Erythroblast (primary cell): ENCODE measurements at regions not wholly inside any gene's neighbourhood (a gene's known extent, or its start where the extent isn't known, plus 50 kb on each side); places are given as distances from the start of the nearest gene placed in this dataset.

Experiments used
- GATA1 ChIP-seq: IDR thresholded peaks from 2 replicates; pipeline ENCODE4 v1.6.1; 2011; ENCODE audit warnings: low read depth, mild to moderate bottlenecking, control low read depth, low read length, moderate library complexity
- POLR2A ChIP-seq: IDR thresholded peaks from 2 replicates; pipeline ENCODE4 v1.6.1; 2011; ENCODE audit warnings: mild to moderate bottlenecking, low read length

GRCh38 chr5:175263776-175264175 lies 180.2 kb downstream of the DRD1 start:
- TF ChIP-seq POLR2A (no peak), GATA1 (no peak)
